NCI-H1417 (cell line): ENCODE measurements at regions not wholly inside any gene's neighbourhood (a gene's known extent, or its start where the extent isn't known, plus 50 kb on each side); places are given as distances from the start of the nearest gene placed in this dataset.

Experiments
- DNase-seq, 3 experiments: peaks; one replicate each; lab custom pipeline; 2025; lab: John Stamatoyannopoulos, UW

DNA sequence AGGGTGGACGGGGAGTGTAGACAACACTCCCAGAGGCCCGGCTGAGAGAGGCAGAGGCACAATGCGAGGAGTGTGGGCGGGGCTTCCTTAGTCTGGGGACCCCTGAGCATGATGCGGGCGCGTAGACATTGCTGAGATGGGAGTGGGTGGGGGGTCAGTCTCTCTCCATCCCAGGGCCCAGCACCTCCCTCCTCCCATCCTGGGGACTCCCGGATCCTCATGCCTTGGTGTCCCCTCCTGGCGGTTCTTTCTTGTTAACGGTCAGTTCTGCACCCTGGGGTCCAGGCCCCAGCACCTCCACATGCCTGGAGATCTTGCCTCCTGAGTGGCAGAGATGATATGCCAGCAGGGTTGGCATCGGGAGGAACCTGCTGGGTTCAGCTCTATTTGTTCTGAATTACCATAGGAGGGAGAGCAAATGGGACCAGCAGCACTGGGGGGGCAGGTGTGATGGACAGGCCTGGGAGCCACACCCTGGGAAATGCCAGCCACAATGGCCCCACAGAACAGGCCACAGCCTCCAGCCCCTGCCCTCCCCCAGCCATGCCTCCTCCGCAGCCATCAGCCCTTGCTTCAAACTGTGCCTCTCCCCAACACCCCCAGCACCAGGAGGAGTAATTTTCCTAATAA, 55.7 kb downstream of the RTL6 start:
- no peak for DNase-seq

DNA sequence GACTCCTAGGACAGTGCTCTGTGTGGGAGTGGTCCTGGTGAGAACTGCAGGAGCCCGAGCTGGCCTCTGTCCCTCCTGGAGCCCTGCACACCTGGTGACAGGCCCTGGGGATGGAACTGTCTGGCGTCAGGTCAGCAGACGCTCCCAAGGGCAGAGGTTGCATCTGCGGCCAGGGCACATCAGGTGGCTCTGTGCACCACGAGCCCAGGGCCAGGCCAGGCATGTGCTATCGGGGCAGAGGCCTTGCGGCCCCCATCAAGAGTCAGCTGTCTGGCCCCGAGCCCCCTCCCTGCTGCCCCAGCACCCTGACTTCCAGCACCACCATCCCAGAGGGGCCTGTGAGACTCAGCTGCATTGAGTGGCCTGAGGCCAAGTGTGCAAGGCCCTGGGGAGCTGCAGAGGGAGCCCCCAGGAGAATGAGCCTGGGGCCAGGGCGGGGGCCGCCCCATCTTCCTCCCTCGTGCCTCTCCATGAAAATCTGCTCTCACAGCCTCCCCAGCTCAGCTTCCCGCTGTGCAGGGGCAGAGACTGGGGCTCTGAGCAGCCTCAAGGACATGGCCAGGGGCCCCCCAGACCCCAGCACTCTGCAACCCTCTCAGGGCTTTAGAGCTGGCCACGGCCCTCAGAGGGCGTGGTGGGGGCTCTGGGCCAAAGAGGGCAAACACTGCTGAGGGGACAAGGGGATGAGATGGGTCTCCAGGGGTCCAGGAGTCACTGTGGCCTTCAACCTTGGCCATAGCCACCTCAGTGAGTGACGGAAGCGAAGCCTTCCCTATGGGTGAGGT, 56.4 kb downstream of the RTL6 start:
- DNase-seq, result no peak

DNA sequence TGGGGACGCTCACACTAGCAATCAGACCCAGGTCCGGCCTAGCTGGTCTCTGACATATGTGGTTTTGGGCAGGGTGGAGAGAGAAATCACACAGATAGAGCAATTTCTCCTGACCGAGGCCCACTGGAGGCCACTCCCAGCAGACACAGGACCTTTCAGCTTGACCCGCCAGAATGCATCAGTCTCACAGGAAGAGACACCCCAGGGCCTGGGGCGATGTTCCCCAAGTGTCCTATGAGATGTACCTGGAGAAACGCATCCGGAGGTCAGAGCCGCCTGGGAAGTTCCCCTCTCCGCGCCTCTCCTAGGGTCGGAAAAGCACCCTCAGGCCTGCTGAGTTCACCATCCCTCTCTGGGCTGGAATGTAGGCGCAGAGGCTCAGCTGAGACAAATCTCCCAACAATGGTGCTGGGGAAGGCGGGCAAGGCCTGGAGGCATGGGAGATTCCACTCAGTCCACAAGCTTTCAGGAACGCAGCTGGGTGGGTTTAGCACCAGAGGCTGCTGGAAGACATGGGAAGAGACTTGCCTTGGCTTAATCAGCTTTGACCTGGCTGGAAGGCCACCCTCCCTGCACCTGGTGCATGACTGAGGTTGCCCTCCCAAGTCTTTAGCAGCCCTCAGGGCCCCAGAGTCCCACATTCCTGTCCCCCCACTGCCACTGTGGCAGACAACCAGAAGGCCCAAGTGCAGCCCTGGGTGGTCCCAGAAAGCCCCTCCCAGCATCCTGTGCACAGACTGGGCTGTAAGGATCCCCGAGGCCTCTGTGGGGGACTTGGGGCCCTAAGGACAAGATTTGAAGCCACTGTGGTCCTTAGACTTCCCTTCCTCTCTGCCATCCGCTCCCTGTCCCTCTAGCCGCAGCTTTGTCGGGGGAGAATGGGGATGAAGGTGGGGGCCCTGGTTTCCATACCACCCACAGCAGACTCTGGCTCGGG, 57.5 kb downstream of the RTL6 start:
- no peak for DNase-seq

DNA sequence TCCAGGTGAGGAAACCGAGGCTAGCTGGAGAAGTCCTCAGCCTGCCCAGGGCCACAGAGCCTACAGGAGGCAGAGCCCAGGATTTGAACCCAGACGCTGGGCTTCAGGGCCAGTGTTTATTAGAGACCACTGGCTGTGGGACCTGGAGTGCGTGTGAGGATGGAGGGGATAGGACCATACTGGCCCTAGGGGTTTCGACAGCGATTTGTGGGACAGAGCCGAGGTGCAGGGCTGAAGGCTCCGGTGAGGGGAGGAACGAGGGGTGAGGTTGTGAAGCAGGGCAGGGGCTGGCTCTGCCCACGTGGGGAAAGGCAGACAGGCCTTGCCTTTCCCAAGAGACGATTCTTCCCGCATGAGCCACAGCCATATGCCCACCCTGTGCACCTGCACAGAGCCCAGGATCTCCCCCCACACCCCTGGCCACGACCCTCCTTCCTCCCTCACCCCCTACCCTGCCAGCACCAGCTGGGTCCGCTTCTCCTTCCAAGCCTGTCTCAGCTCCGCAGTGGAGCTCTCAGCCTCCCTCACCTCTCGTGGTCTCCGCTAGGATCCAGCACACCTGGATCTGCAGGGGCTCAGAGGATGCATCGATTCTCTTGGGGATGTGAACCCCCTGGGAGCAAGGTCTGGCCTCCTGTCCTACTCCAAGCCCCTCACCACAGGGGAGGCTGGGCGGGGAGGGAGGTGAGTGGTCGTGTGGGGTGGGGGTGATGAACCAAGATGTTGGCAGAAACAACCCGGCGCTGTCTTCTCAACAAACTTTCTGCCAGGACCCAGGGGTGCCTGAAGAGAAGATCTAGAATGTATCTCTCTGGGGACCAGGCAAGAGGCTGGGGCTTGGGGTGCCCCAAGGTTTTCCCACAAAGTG, 58.4 kb downstream of the RTL6 start:
- DNase-seq, result no peak

DNA sequence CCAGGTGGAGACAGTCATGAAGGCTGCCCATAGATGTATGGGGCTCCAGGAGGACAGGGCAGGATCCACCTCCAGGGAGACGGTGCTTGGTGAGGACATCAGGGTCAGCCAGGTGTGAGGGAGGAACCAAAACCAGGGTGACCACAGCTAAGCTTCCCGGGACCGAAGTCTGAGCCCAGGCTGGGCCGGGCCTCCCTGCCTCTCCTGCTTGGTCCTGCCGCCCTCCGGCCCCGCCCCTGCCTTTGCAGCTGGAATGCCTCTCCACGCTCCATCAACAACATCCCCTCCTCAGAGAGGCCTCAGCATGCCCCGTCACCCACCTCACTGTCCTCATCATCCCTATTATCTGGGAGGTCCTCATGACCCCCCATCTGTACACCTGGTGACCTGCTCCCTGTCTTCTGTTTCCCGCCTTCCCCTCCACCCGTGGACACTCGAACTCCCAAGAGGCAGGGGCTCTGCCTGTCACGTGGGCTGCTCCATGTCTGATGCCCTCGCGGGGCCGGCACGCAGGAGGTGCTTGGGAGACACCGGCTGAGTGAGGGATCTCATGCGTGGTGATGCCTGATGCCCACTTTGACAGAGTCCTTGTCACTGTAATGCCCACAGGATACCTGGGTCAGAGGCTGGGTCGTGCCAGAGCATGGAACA, 59.4 kb downstream of the RTL6 start:
- DNase-seq, result no peak

DNA sequence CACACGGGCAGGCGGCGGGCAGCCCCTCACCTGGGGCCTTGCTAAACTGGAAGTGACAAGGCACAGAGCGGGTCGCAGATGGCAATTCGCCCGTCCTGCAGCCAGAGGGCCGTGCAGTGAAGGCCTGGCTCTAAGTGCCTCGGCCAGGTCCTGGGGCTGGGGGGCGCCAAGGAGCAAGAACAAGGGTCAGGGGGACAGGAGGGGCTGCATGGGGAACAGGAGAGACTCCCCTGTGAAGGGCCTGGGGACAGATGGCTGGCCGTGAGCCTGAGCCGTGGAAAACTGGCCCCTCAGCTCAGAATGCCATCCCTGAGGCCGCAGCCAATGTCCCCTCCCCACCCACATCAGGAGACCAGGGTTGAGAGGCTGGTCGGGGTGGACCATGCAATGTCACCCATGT, 60.0 kb downstream of the RTL6 start:
- no peak for DNase-seq

DNA sequence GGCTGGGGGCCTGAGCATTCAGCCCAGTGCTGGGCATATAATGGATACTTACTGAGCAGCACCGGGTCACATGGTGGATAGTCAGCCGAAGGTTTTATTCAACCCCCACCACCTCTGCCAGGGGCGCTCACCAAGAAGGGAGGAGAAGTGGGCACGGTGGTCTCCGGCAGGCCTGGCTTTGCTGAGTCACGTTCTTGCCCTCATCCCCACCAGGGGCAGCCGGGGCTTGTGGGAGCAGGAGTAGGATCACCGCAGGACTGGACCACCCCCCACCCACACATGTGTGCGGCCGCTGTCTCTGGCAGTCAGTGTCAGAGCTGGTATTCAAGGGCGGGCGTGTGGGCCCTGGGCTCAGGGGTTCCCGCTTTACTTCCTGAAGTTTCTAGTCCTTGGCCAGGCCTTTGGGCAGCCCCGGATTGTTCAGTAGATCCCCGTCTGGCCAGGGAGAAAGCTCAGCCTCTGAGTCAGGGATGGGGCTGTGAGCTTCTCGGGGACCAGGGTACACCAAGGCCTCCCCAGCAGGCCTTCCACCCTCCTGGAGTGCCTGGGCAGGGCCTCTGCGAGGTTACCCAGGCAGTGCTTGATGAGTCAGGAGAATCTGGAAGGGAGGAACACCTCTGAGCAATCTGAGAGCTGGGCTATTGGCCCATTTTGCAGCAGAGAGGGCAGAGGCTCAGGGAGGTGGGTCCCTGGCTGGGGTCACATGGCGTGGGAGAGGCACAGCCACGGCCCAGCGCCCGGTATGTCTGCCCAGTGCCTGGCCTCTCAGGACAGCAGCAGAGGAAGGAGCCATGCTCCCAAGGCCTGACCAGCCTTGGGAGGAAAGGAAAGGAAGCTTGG, 60.6 kb downstream of the RTL6 start:
- DNase-seq, result no peak

DNA sequence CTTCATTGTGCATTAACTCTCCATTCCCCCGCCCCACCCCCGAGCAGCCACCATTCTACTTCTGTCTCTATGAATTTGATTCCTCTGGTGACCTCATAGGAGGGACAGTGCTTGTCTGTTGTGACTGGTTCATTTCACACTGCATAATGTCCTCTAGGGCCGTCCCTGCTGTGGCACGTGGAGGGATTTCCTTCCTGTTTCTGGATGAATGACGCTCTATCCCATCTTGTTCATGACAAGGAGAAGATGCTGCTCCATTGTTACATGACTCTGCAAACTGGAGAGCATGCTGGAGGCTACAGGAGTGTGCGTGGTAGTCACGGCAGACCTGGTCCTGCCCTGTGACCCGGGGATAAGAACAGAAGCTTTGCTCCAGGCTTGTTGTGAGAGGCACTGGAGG, 61.3 kb downstream of the RTL6 start:
- no peak for DNase-seq

DNA sequence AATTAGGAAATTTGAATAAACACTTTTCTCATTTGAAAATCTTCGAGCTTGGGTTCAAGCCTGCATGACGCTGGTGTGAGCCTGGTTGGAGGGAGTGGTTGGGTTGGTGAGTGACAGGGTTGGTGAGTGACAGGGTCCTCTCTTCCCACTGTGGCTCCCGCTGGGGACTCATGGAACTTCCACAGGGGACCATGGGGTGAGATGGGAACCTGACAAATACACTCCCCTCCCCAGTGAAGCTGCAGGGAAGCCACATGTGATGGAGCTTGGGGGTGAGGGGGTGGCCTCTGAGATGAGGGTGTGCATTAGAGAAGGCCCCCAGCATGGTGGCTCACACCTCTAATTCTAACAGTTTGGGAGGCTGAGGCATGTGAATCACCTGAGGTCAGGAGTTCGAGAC, 66.8 kb downstream of the RTL6 start:
- no peak for DNase-seq

DNA sequence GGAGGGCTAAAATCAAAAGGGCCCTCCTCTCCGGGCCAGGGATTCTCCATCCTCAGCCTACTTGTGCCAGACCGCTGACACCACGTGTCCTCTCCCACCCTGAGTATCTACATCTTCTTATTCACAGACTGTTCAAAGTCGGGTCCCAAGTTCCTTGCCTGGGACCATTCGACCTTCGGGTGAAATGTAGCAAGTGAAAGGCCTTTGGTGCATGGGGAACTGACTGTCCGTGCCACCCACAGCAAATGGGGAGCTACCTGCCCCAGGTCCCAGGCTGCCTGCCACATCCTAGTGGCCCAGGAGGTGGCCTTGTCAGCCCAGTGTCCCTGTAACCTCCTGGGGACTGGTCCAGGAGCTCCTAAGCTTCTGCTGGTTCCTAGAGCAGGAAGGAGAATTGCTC, 67.3 kb downstream of the RTL6 start:
- no peak for DNase-seq

DNA sequence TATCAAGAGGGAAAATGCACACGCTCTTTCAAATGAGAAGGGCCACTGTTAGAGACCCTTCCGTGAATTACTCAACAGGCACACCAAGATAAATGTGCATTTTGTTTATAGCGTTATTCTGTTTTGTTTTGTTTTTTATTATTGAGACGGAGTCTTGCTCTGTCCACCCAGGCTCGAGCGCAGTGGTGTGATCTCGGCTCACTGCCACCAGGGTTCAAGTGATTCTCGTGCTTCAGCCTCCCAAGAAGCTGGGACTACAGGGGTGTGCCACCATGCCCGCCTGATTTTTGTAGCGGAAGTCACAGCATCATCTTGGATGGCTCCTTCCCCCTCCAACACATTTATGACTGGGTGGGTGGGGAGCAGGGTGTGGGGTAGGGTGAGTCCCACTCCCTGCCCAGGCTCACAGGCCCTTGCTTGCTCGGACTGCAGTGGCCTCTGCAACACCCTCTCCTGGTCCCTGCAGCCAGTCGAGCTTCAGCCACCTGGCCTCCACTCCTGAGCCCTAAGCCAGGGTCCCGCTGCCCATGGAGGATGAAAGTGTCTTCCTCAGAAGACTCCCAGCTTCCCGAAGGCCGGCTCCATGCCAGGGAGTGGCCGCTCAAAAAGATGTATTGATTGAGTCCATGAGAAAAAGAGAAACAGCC, 68.0 kb downstream of the RTL6 start:
- DNase-seq, result no peak

DNA sequence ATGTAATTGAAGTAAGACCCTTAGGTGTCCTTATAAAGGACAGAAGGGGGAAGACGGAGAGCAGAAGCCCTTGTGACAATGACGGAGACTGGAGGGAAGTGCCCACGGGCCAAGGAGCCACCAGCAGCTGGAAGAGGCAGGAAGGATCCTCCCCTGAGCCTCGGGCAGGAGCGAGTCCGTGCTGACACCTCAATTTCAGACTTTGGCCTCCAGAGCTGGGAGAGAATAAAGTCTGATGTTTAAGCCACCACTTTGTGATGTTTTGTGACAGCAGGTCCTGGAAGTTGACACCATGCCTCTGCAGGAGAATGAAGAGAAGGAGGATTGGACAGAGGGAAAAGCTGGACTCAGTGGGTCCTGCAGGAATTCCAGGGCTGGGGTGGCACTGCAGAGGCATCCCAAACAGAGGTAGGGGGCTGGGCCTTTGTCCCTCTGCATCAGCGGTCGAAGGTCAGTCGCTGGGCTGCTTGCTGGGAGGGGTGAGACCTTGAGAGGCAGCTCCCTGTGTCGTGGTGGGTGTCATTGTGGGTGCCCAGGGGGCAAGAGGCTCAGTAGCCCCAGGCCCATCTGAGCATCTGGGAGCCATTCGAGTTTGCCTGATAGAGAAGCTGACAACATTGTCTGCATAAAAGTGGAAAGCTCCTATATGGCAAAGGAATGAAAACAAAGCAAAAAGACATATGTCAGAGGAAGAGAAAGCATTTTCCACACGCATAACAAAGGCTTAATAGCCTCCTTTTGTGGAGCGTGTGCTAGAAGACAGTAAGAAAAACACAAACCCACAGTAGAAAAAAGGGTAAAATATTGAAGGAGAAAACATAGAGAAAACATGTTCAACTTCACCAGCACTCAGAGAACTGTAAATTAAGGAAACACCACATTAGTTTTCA, 68.8 kb downstream of the RTL6 start:
- no peak for DNase-seq

DNA sequence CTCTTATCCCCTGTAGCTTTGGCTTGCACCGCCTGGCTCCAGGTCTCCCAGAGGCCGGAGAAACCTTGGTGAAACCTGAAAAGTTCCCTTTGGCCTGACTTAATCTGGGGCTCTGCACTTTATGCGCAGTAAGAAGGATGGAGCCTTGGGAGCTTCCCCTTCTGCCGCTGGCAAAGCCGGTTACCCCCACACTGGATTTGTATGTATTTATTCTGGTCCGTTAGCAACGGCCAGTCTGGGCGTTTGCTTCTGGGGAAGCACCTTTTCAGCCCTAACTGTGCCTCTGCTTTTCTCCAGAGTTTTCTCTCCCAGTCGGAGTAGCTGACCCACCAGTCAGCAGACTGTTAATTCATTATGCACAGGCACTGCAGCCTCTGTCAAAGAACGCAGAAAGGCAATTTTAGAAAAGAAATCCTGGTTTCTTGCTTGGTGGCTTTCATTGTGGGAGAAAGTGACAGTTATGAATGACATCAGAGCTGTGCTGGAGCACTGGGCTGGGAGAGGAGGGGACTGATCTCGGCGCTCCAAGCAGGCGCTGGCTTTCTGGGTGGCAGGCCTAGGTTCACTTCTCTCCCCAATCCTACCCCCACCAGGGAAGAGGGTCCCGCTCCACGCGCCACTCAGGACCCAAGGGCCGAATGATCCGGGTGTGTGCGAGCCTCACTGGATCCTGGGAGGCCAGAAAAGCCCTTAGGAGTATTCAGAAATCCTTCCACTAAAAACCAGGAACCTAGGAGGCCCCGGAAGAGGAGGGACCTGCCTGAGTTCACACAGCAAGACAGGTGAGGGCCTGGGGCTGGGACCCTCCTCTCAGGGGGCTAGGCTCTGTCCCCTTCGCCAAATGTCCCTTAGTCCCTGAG, 70.2 kb downstream of the RTL6 start:
- no peak for DNase-seq

DNA sequence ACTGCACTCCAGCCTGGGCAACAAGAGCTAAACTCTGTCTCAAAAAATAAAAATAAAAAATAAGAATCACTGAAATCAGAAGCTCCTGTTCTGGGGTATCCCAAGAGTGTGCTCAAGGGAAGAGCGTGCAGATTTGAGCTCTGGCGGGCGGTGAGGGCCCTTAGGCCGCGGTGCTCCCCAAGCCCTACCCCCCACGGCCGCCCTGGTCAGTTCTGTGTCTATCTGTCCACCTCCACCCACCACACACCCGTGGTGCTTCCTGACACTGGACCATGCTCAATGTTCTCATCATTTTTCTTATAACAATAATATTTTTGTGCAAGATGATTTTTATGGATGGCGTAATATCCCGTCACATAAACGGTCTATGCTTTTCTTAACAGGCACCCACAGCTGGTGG, 71.1 kb downstream of the RTL6 start:
- DNase-seq, result no peak

DNA sequence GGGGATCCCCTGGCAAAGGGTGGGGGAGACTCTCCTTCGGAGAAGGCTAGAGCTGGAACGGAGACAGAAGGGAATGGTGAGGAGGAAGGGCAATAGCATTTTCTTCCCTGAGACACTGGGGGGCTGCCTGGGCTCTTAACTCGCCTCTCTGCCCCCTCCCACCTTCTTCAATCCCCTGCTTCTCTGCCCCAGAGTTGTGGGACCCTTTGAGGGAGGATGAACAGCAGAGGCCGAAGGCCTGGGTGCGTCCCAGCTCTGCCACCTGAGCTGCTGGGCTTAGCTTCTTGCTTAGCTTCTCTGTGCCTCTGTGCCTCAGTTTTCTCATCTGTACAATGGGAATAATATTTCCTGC, 72.4 kb downstream of the RTL6 start:
- DNase-seq, result no peak

DNA sequence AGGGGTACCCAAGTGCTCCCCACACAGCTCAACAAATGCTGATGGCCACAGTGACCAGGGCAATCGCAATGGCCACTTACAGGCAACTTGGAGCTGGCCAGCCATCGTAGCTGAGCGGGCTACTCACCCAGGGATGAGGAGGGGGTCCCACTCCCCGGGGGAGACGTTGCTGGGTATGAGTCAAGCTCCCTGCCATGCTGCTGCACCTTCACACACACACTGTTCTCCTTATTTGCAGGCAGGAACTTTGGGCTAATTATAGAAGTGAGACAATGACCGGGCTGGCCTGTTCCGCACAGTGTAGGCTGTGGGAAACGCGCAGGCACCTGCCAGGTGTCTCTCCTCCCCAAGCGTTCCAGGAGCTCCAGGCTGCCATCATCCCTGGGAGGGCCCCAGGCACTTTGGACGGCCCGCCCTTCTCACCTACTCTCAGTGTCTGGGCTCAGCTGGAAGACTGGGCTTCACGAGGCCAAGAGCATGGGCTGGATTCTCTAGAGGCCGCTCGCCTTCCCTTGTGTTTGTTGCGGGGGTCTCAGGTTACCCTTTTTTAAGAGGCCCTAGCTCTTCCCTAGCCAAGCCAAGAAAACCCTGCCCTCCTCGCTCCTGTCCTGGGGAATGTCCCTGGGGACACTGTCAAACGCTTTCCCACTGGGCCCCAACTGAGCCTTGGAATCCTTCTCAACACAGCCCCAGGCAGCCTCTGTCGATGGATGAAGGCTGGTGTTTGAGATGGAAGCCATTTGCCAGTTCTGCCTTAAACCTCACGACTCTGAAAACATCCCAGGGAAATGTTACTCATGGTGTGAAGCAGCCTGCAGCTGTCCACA, 73.0 kb downstream of the RTL6 start:
- DNase-seq, result peak in 1 of 3 experiments; percentile 23

DNA sequence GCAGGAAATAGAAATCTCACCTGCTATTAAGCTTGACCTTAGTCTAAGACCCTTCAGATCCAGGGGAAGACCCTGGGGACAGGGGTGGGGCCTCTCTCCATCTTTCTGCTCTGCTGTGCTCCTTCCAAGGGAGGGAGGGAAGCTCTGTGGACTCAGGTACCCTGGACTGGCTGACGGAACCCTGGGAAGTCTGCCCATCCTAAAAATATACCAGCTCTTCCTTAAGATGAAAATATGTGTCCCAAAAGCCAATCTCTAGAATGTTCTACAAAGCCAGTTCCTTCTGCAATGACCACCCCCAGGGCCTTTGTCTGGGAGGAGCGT, 73.7 kb downstream of the RTL6 start:
- no peak for DNase-seq
